ENCODE measurements at regions not wholly inside any gene's neighbourhood (a gene's known extent, or its start where the extent isn't known, plus 50 kb on each side); places are given as distances from the start of the nearest gene placed in this dataset.

DNA sequence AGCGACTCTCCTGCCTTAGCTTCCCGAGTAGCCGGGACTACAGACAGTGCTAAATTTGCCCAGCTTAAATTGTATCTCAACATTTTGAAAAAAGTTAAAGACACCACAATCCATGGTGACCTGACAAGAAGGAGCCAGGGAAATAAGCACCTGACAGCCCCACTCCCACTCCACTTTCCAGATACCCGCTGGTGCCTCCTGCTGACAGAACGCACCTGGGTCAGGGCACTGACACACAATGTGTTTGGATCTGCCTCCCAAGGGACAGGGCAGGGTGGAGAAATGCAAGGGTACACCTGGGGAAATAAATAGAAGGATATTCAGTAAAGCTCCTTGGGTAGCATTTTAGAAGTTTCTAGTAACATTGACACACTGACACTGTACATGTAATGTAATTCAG lies 58.9 kb upstream of the OPN4 start:
- no peak for TF ChIP-seq POLR2AphosphoS5 (IDR thresholded peaks at IDR 0.05; ENCODE audit: low read depth, low read length)
- TF ChIP-seq TAF1 (IDR thresholded peaks at IDR 0.05; ENCODE audit: low read depth, low read length), result no peak
- TF ChIP-seq POLR2A (IDR thresholded peaks at IDR 0.05; ENCODE audit: low read depth, low read length), result no peak
- TF ChIP-seq SPI1 (IDR thresholded peaks at IDR 0.05; ENCODE audit: low read depth, low read length), result no peak
- TF ChIP-seq PAX5 (IDR thresholded peaks at IDR 0.05; ENCODE audit: insufficient read depth, low read length, severe bottlenecking), result no peak
